Nephron (organoid): ENCODE measurements at regions not wholly inside any gene's neighbourhood (a gene's known extent, or its start where the extent isn't known, plus 50 kb on each side); places are given as distances from the start of the nearest gene placed in this dataset.
"Not testable (repeated sequence)": the region's sequence is repeated elsewhere in the genome, so short reads cannot be mapped to it uniquely, and the experiment has no call there.

Experiments
- H3K27ac Mint-ChIP-seq, 3 experiments: 2 replicates each; pipeline ENCODE4 v1.8.0; 2020; ENCODE audit warnings: mixed read lengths in 3 of 3, mild to moderate bottlenecking in 2 of 3, moderate library complexity in 1 of 3
- H3K27me3 Mint-ChIP-seq: 2 replicates; pipeline ENCODE4 v1.8.0; 2021; ENCODE audit warnings: low read depth, mild to moderate bottlenecking, moderate library complexity, mixed read lengths
- H3K36me3 Mint-ChIP-seq: 2 replicates; pipeline ENCODE4 v1.8.0; 2020; ENCODE audit warnings: low read depth, mixed read lengths
- H3K4me1 Mint-ChIP-seq: 2 replicates; pipeline ENCODE4 v1.8.0; 2020; ENCODE audit warnings: mixed read lengths
- H3K4me3 Mint-ChIP-seq, 3 experiments: 2 replicates each; pipeline ENCODE4 v1.8.0; 2020; ENCODE audit warnings: mild to moderate bottlenecking in 3 of 3, mixed read lengths in 3 of 3, moderate library complexity in 2 of 3
- H3K9me3 Mint-ChIP-seq: 2 replicates; pipeline ENCODE4 v1.8.0; 2020; ENCODE audit warnings: mixed read lengths
- CTCF ChIP-seq, 3 experiments: fragments of 200-600 bp; sonication (generic); IDR thresholded peaks; one replicate each; pipeline ENCODE4 v1.5.0; 2021; ENCODE audit warnings: antibody characterized with exemption in 3 of 3; ENCODE audit not compliant: unreplicated experiment in 3 of 3

- H3K36me3 Mint-ChIP-seq = no peaks in the 10 kb centered on the region
- H3K27me3 Mint-ChIP-seq = no peaks in the 10 kb centered on the region
- TF ChIP-seq CTCF (IDR thresholded peaks at IDR 0.05; ENCODE audit: unreplicated experiment in 3 of 3) = no peak
- H3K4me3 Mint-ChIP-seq = no peak overlapping the region
- peaks cover 4% of the 10 kb centered on the region for H3K9me3 Mint-ChIP-seq
- no peak overlapping the region for H3K27ac Mint-ChIP-seq
- peaks cover 6% of the 10 kb centered on the region for H3K4me1 Mint-ChIP-seq
Measured at GRCh38 chr4:23422878-23423277, 467.0 kb downstream of the PPARGC1A start.

- H3K27me3 Mint-ChIP-seq = no peaks in the 10 kb centered on the region
- H3K9me3 Mint-ChIP-seq = peaks cover 6% of the 10 kb centered on the region
- H3K4me1 Mint-ChIP-seq = peaks cover 7% of the 10 kb centered on the region
- no peak for TF ChIP-seq CTCF (IDR thresholded peaks at IDR 0.05; ENCODE audit: unreplicated experiment in 3 of 3)
- H3K36me3 Mint-ChIP-seq = no peaks in the 10 kb centered on the region
- no peak overlapping the region for H3K4me3 Mint-ChIP-seq
- H3K27ac Mint-ChIP-seq = peak overlapping the region in 1 of 3 experiments; percentile 17
Measured at GRCh38 chr4:23413631-23414030, 476.2 kb downstream of the PPARGC1A start.

GRCh38 chr4:23412701-23413100 is 477.1 kb downstream of the PPARGC1A start:
- Mint-ChIP-seq H3K4me3 (no peak overlapping the region), H3K27me3 (no peaks in the 10 kb centered on the region), H3K36me3 (no peaks in the 10 kb centered on the region), H3K27ac (no peak overlapping the region), H3K4me1 (peaks cover 7% of the 10 kb centered on the region), H3K9me3 (peaks cover 8% of the 10 kb centered on the region)
- no peak for TF ChIP-seq CTCF (IDR thresholded peaks at IDR 0.05; ENCODE audit: unreplicated experiment in 3 of 3)

GRCh38 chr4:23408913-23409312 is 480.9 kb downstream of the PPARGC1A start:
- not testable (repeated sequence) for H3K4me3 Mint-ChIP-seq, H3K36me3 Mint-ChIP-seq, H3K4me1 Mint-ChIP-seq, H3K27ac Mint-ChIP-seq, H3K27me3 Mint-ChIP-seq
- H3K9me3 Mint-ChIP-seq = peaks cover 16% of the 10 kb centered on the region

GRCh38 chr4:23401572-23401971 is 488.3 kb downstream of the PPARGC1A start:
- TF ChIP-seq CTCF (IDR thresholded peaks at IDR 0.05; ENCODE audit: unreplicated experiment in 3 of 3) = no peak
- H3K9me3 Mint-ChIP-seq = peaks cover 13% of the 10 kb centered on the region
- H3K4me3 Mint-ChIP-seq = no peak overlapping the region
- H3K27ac Mint-ChIP-seq = no peak overlapping the region
- H3K4me1 Mint-ChIP-seq = no peaks in the 10 kb centered on the region
- peaks cover 4% of the 10 kb centered on the region for H3K27me3 Mint-ChIP-seq
- H3K36me3 Mint-ChIP-seq = no peaks in the 10 kb centered on the region

GRCh38 chr4:23392860-23393458 is 496.9 kb downstream of the PPARGC1A start:
- Mint-ChIP-seq H3K27ac (no peak overlapping the region), H3K4me3 (no peak overlapping the region), H3K4me1 (no peaks in the 10 kb centered on the region), H3K27me3 (no peaks in the 10 kb centered on the region), H3K9me3 (peaks cover 23% of the 10 kb centered on the region), H3K36me3 (no peaks in the 10 kb centered on the region)
- TF ChIP-seq CTCF (IDR thresholded peaks at IDR 0.05; ENCODE audit: unreplicated experiment in 3 of 3) = no peak
